IMR-90 (cell line): ENCODE measurements at regions not wholly inside any gene's neighbourhood (a gene's known extent, or its start where the extent isn't known, plus 50 kb on each side); places are given as distances from the start of the nearest gene placed in this dataset.

Experiments
- ATAC-seq: fragments of 200-7000 bp; cut with Tn5 transposase; 2 replicates; pipeline ENCODE4 v1.9.1; 2020; ENCODE audit warnings: low read depth, mild to moderate bottlenecking, moderate library complexity
- BruUV-seq: library from RNA; stranded (reverse); fragments of 400-500 nt; replicated peaks from 2 replicates; lab custom pipeline; 2021; lab: Mats Ljungman, UMichigan
- CTCF ChIA-PET: fragments of 300-600 bp; formaldehyde crosslinking; extraction: SDS; loops from one replicate; lab custom pipeline; 2021; ENCODE audit warnings: antibody characterized with exemption; lab: Yijun Ruan, JAX
- POLR2A ChIA-PET: fragments of 300-600 bp; sonication (Branson Sonifier 250); formaldehyde crosslinking; loops from one replicate; lab custom pipeline; 2022; ENCODE audit warnings: antibody characterized with exemption; ENCODE audit not compliant: unreplicated experiment; lab: Charles Lee
- DNase-seq: peaks from one replicate; pipeline ENCODE4 v3.0.0; 2013
- H2AFZ ChIP-seq: replicated peaks from 2 replicates; pipeline ENCODE3; 2013; ENCODE audit warnings: low read length, mild to moderate bottlenecking; ENCODE audit not compliant: poor library complexity
- H2AK5ac ChIP-seq: 2 replicates; pipeline ENCODE4 v1.6.1; 2013; ENCODE audit warnings: low read depth, low read length, inconsistent platforms
- H2AK9ac ChIP-seq: replicated peaks from 2 replicates; pipeline ENCODE3; 2013; ENCODE audit warnings: mild to moderate bottlenecking, low read depth, low read length, moderate library complexity; ENCODE audit not compliant: poor library complexity
- H2BK120ac ChIP-seq: 2 replicates; pipeline ENCODE4 v1.6.1; 2013; ENCODE audit warnings: low read depth, low read length, inconsistent platforms
- H2BK15ac ChIP-seq: 3 replicates; pipeline ENCODE4 v1.6.1; 2013; ENCODE audit warnings: low read depth, low read length, inconsistent platforms
- H2BK20ac ChIP-seq: 2 replicates; pipeline ENCODE4 v1.6.1; 2013; ENCODE audit warnings: low read depth, mild to moderate bottlenecking, inconsistent platforms, low read length, moderate library complexity
- H2BK5ac ChIP-seq: 2 replicates; pipeline ENCODE4 v1.6.1; 2013; ENCODE audit warnings: mild to moderate bottlenecking, low read depth, low read length, inconsistent platforms; ENCODE audit not compliant: poor library complexity, severe bottlenecking
- H3K14ac ChIP-seq: replicated peaks from 2 replicates; pipeline ENCODE4 v1.6.1; 2013; ENCODE audit warnings: low read depth, low read length, inconsistent platforms
- H3K18ac ChIP-seq: 2 replicates; pipeline ENCODE4 v1.6.1; 2013; ENCODE audit warnings: low read depth, low read length, control low read depth
- H3K23ac ChIP-seq: 2 replicates; pipeline ENCODE4 v1.6.1; 2013; ENCODE audit warnings: low read depth, low read length, inconsistent platforms
- H3K27ac ChIP-seq: 2 replicates; pipeline ENCODE4 v1.5.1; 2013; ENCODE audit warnings: mild to moderate bottlenecking, control low read depth, low read length; ENCODE audit not compliant: insufficient read depth
- H3K27me3 ChIP-seq: 2 replicates; pipeline ENCODE4 v1.6.1; 2013; ENCODE audit warnings: low read length; ENCODE audit not compliant: control insufficient read depth, insufficient read depth
- H3K36me3 ChIP-seq: 2 replicates; pipeline ENCODE4 v1.6.1; 2013; ENCODE audit warnings: low read length, mixed read lengths; ENCODE audit not compliant: control insufficient read depth, insufficient read depth
- H3K4ac ChIP-seq: 2 replicates; pipeline ENCODE4 v1.6.1; 2013; ENCODE audit warnings: low read depth, low read length, inconsistent platforms
- H3K4me1 ChIP-seq: 2 replicates; pipeline ENCODE4 v1.6.1; 2013; ENCODE audit warnings: low read length, mixed read lengths; ENCODE audit not compliant: control insufficient read depth, insufficient read depth
- H3K4me2 ChIP-seq: 2 replicates; pipeline ENCODE4 v1.6.1; 2013; ENCODE audit warnings: low read depth, mild to moderate bottlenecking, control low read depth, low read length, moderate library complexity
- H3K4me3 ChIP-seq: 2 replicates; pipeline ENCODE4 v1.5.1; 2013; ENCODE audit warnings: low read depth, mild to moderate bottlenecking, control low read depth, low read length, moderate library complexity; ENCODE audit not compliant: insufficient read depth
- H3K56ac ChIP-seq: 2 replicates; pipeline ENCODE4 v1.6.1; 2013; ENCODE audit warnings: low read length, inconsistent platforms; ENCODE audit not compliant: insufficient read depth; ENCODE audit errors: extremely low read depth
- H3K79me1 ChIP-seq, 2 experiments: 2 replicates each; pipeline ENCODE4 v1.6.1; 2013; ENCODE audit warnings: low read length in 2 of 2, inconsistent platforms in 1 of 2, low read depth in 1 of 2
- H3K9ac ChIP-seq: 2 replicates; pipeline ENCODE4 v1.6.1; 2013; ENCODE audit warnings: low read depth, low read length, control low read depth
- H3K9me1 ChIP-seq: 2 replicates; pipeline ENCODE4 v1.6.1; 2013; ENCODE audit warnings: low read length, inconsistent platforms; ENCODE audit not compliant: insufficient read depth
- H3K9me3 ChIP-seq: 2 replicates; pipeline ENCODE4 v1.6.1; 2013; ENCODE audit warnings: low read length; ENCODE audit not compliant: control insufficient read depth, insufficient read depth
- H4K20me1 ChIP-seq: 2 replicates; pipeline ENCODE4 v1.6.1; 2013; ENCODE audit warnings: low read length, inconsistent platforms; ENCODE audit not compliant: insufficient read depth
- H4K5ac ChIP-seq: 2 replicates; pipeline ENCODE4 v1.6.1; 2013; ENCODE audit warnings: mild to moderate bottlenecking, low read depth, low read length, control low read depth
- H4K8ac ChIP-seq, 2 experiments: 2 replicates each; pipeline ENCODE4 v1.6.1; 2013; ENCODE audit warnings: low read depth in 2 of 2, low read length in 2 of 2, control low read depth in 1 of 2, inconsistent platforms in 1 of 2
- H4K91ac ChIP-seq: 2 replicates; pipeline ENCODE4 v1.6.1; 2013; ENCODE audit warnings: low read depth, low read length, inconsistent platforms; ENCODE audit not compliant: insufficient read depth
- CEBPB ChIP-seq: IDR thresholded peaks from 2 replicates; pipeline ENCODE4 v1.6.1; 2012; ENCODE audit warnings: low read depth, low read length, improper control_type of control experiment
- FOS ChIP-seq: fragments of 150-350 bp; IDR thresholded peaks from 2 replicates; pipeline ENCODE4 v1.6.1; 2016; ENCODE audit warnings: low read depth, low read length
- MAFK ChIP-seq: IDR thresholded peaks from 2 replicates; pipeline ENCODE4 v1.6.1; 2012; ENCODE audit warnings: low read depth, low read length, improper control_type of control experiment
- MAZ ChIP-seq: IDR thresholded peaks from 2 replicates; pipeline ENCODE4 v1.6.1; 2012; ENCODE audit warnings: low read depth, mild to moderate bottlenecking, low read length, improper control_type of control experiment, moderate library complexity, borderline replicate concordance
- NFE2L2 ChIP-seq: fragments of 150-350 bp; IDR thresholded peaks from 2 replicates; pipeline ENCODE4 v1.6.1; 2016; ENCODE audit warnings: low read depth, mild to moderate bottlenecking, low read length
- RAD21 ChIP-seq: IDR thresholded peaks from 2 replicates; pipeline ENCODE4 v1.6.1; 2012; ENCODE audit warnings: low read length, improper control_type of control experiment
- RFX5 ChIP-seq: IDR thresholded peaks from 2 replicates; pipeline ENCODE4 v1.8.0; 2012; ENCODE audit warnings: low read depth, mild to moderate bottlenecking, low read length, moderate library complexity
- WGBS, 2 experiments: methylation state at CpG; one replicate each; pipeline versions ENCODE4 v1.1.5 to v1.1.7; 2013; ENCODE audit warnings: missing lambda C conversion rate in 2 of 2; ENCODE audit not compliant: insufficient read length in 1 of 2; ENCODE audit errors: extremely low coverage in 2 of 2; 5-methylcytosine and 5-hydroxymethylcytosine counted together
- dilution Hi-C: fragments of 300-500 bp; cut with HindIII; formaldehyde crosslinking; loops from one replicate; pipeline ENCODE4 v1.14.3; 2018; ENCODE audit warnings: low sequenced_read_pairs; ENCODE audit not compliant: unreplicated experiment
- in situ Hi-C: fragments of 300-500 bp; cut with MboI; formaldehyde crosslinking; loops from 3 replicates; pipeline ENCODE4 v1.14.3; 2019; ENCODE audit warnings: low sequenced_read_pairs, inconsistent platforms, mixed read lengths
- intact Hi-C: fragments of 100-400 bp; cut with micrococcal nuclease; formaldehyde crosslinking; loops from 2 replicates; pipeline ENCODE4 v1.10.0; 2022
- TF ChIP-seq, protein P1 (sequence below): conservative IDR thresholded peaks from 2 replicates; pipeline ENCODE4 v1.5.1; 2012; ENCODE audit warnings: mild to moderate bottlenecking, low read depth, low read length, improper control_type of control experiment
- TF ChIP-seq, protein P2 (sequence below): fragments of 150-350 bp; IDR thresholded peaks from 2 replicates; pipeline ENCODE4 v1.6.1; 2016; ENCODE audit warnings: low read depth, mild to moderate bottlenecking, low read length, moderate library complexity, borderline replicate concordance
- TF ChIP-seq, protein P3 (sequence below): fragments of 150-350 bp; IDR thresholded peaks from 2 replicates; pipeline ENCODE4 v1.6.1; 2017; ENCODE audit warnings: mild to moderate bottlenecking, antibody characterized with exemption, low read length, low read depth

DNA sequence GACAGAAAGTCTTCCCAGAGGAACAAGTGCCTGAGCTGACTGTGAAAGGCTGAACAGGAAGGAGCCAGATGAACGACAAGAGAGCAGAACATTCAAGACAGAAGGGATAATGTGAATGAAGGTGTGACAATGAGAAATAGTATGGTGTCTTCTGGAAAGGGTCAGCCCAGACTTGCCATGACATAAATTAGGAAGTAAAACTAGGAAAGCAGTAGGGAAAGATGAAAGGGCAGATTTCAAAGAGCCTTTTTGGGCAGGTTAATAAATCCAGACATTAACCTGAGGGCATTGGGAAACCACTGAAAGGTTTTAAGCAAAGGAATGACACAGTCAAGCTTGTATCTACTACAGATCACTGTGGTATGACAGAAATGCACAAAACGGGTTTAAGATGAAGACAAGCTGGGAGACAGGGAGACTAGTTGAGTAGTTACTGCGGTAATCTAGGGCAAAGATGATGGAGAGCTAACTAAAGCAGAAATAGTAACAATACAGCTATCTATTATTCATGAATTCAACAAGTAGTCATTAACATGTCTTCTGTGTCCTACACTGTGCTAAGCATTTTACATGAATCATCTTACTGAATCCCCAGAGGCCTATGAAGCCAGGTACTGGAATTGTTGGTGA lies 580.9 kb upstream of the WWC1 start:
- Histone ChIP-seq H3K79me1 (no peaks in the 10 kb centered on the region), H4K91ac (0 out of 2 replicates have a peak overlapping the region, but pooled peaks have one; percentile 5), H3K9me3 (no peaks in the 10 kb centered on the region), H3K27ac (no peak overlapping the region), H2AFZ (no peak overlapping the region), H3K56ac (no peak overlapping the region), H2BK20ac (peak overlapping the region; percentile 66; the same call in 1 of the 2 replicates), H3K4me2 (no peak overlapping the region), H3K4me3 (no peak overlapping the region), H2AK5ac (peak overlapping the region; percentile 41; the same call in 1 of the 2 replicates), H4K20me1 (no peaks in the 10 kb centered on the region), H3K9ac (no peak overlapping the region), H4K5ac (no peak overlapping the region), H2AK9ac (no peak overlapping the region), H2BK120ac (peak overlapping the region; percentile 63), H2BK5ac (no peak overlapping the region), H4K8ac (peak overlapping the region in 1 of 2 experiments; percentile 64; a peak in 2 of 4 replicates), H3K4ac (peak overlapping the region; percentile 62; the same call in 1 of the 2 replicates), H3K4me1 (no peaks in the 10 kb centered on the region), H3K9me1 (peaks cover 3% of the 10 kb centered on the region), H3K14ac (no peak overlapping the region), H3K36me3 (no peaks in the 10 kb centered on the region), H3K27me3 (no peaks in the 10 kb centered on the region), H3K18ac (peak overlapping the region; percentile 45; the same call in 1 of the 2 replicates), H2BK15ac (peak overlapping the region; percentile 16; the same call in 1 of the 3 replicates), H3K23ac (no peak overlapping the region)
- dilution Hi-C loops (no loop called here), intact Hi-C loops (no loop called here), in situ Hi-C loops (no loop called here)
- ChIA-PET POLR2A (interaction anchor here (0.5 kb wide), 1 partner anchor 10 kb away, joined by 3 read pairs; no protein-coding TSS in a partner anchor), CTCF (no interaction called here)
- 69% methylated on average over 1 of the region's 3 CpGs; no CpG with 5 or more reads in 1 of the 2 experiments for WGBS, 2 experiments
- TF ChIP-seq NFE2L2 (no peak), MAZ (no peak), RFX5 (no peak), FOS (no peak), CEBPB (no peak), MAFK (no peak), RAD21 (no peak)
- TF ChIP-seq, protein P1, sequence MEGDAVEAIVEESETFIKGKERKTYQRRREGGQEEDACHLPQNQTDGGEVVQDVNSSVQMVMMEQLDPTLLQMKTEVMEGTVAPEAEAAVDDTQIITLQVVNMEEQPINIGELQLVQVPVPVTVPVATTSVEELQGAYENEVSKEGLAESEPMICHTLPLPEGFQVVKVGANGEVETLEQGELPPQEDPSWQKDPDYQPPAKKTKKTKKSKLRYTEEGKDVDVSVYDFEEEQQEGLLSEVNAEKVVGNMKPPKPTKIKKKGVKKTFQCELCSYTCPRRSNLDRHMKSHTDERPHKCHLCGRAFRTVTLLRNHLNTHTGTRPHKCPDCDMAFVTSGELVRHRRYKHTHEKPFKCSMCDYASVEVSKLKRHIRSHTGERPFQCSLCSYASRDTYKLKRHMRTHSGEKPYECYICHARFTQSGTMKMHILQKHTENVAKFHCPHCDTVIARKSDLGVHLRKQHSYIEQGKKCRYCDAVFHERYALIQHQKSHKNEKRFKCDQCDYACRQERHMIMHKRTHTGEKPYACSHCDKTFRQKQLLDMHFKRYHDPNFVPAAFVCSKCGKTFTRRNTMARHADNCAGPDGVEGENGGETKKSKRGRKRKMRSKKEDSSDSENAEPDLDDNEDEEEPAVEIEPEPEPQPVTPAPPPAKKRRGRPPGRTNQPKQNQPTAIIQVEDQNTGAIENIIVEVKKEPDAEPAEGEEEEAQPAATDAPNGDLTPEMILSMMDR, result no peak
- TF ChIP-seq, protein P2, sequence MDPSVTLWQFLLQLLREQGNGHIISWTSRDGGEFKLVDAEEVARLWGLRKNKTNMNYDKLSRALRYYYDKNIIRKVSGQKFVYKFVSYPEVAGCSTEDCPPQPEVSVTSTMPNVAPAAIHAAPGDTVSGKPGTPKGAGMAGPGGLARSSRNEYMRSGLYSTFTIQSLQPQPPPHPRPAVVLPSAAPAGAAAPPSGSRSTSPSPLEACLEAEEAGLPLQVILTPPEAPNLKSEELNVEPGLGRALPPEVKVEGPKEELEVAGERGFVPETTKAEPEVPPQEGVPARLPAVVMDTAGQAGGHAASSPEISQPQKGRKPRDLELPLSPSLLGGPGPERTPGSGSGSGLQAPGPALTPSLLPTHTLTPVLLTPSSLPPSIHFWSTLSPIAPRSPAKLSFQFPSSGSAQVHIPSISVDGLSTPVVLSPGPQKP, result no peak
- TF ChIP-seq, protein P3, sequence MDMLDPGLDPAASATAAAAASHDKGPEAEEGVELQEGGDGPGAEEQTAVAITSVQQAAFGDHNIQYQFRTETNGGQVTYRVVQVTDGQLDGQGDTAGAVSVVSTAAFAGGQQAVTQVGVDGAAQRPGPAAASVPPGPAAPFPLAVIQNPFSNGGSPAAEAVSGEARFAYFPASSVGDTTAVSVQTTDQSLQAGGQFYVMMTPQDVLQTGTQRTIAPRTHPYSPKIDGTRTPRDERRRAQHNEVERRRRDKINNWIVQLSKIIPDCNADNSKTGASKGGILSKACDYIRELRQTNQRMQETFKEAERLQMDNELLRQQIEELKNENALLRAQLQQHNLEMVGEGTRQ, result no peak
- DNase-seq (peak; percentile 12), ATAC-seq (peak; percentile 35)
- BruUV-seq, result no TSS peak
